Activated CD4-positive, alpha-beta T cell treated with anti-CD3 and anti-CD28 coated beads for 48 hours (primary cell): ENCODE measurements at regions not wholly inside any gene's neighbourhood (a gene's known extent, or its start where the extent isn't known, plus 50 kb on each side); places are given as distances from the start of the nearest gene placed in this dataset.

Source experiments
- DNase-seq: peaks from one replicate; pipeline ENCODE4 v3.0.0-alpha.2; 2020

DNA sequence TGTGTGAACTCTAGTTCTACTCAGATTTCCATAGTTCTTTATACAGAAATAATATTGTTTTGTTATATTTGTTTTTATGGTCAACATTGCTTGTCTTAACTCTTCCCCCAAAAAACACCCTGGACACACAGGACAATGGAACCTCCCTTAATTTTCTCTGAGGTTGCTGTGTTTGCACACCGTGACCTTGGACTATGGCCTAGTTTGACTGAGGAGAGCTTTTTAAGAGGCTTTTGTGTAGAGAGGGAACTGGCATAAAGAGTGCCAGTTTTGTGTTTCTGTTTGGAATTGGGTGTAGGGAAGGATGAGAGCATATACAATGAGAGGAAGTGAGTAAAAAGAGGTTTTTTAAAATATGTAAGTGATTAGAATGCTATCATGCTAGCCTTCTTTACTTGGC is 101.1 kb upstream of the MEF2C start:
- DNase-seq: no peak

DNA sequence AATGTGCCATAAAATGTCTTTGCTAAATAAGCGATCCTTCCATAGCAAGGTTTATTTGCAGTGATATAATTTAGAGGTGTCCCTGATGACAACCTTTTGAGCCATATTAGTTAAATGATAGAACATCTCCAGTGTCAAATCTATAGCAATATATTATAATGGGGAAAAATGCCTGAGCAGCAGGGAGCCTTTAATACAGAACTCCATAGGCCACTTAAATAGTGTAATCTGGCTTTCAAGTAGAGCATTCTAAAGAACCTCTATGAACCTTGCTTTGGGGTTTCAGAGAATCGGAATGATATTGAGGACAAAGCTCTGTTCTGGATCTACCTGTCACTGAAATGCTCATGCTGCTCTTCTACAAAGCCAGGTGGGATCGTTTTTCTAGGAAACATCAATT is 96.7 kb upstream of the MEF2C start:
- DNase-seq: no peak

DNA sequence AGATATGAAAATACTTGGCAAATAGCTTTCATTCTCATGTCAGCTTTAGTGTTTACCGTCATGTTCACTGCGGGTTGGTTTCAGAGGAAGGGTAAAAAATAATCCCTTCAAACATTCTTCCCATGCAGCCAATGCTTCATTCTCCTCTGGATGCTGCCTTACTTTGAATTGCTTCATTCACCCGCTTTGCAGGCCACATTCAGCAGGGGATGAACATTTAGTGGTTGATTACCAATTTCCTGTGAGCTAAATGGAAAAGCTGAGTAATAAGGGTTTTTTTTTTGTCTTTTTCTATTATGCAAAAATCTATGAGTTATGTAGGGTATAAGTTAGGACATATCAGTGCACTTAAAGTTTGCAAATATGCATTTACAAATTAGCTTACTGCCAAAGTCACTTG is 96.3 kb upstream of the MEF2C start:
- peak; percentile 6 for DNase-seq

DNA sequence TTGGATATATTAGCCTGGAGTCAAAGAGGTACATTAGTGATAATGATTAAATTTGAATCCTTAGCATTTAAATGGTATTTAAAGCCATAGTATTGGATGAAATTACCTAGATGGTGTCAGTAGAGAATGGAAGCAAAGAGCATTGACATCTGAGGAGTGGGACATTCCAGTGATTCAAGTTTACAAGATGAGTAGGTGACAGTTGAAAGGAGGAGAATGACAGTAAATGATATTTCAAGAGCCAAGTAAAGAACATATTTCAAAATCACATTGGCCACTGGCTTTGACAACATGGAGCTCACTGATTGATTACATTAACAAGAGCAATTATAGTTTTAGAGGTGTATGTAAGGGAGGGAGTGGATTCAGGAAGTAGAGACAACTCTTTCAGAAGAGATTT is 93.9 kb upstream of the MEF2C start:
- no peak for DNase-seq

DNA sequence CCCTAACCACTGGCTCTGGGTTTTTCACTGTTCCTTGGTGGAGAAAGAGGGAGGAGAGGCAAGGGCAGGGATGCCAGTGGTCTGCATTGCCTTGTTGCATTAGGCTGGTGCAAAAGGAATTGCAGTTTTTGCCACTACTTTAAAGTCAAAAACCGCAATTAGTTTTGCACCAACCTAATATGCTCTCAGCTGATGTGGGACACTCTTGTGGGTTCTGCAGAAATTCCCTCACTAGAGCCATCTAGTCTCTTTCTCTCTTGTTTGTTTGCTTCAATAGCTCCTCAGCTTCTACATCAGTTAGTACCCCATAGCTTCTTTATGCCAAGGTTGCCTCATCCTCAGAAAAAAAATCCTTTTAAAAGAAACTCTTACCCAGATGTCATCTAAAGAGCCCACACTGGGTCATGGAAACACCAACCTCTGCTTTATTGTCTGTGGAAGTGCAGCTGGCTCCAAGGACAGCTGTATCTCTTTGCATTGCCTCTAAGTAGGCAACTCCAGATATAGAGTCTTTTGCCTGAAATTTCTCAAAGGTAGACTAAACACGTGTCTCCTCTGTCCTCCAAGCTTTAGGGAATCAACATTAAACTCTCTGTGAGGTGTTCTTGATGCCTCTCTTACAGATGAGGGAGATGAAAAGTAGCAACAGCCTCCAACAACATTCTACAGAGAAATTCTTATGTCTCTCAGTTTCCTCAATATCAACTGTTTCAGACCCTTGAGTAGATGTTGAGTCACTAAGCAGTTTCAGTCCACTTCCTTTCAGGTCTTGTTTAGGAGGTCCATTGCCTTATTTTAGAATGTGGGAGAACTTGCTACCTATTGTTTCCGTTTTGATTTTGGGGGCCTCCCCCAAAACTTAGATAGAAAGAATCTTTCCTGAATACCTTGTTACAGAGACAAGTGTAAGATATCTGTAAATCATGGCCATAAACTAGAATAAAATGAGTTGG is 84.9 kb upstream of the MEF2C start:
- DNase-seq: no peak

DNA sequence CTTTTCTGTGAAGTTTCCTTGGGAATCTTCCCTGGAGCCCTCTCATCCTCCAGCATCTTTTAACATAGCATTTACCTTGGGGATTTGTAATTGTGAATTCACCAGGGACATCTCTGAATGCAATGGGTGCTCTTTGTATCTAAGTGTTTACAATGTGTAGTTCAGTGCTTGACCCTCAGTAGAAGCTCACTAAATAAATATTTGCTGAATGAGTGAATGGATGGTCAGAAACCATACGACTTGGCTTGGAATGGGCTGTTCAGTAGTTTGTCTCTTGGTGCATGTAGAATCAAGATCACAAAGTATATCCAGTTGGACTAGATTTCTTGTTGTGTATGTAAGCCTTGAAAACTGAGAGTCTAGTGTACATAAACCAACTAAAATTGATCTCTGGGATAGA is 81.8 kb upstream of the MEF2C start:
- DNase-seq: no peak

DNA sequence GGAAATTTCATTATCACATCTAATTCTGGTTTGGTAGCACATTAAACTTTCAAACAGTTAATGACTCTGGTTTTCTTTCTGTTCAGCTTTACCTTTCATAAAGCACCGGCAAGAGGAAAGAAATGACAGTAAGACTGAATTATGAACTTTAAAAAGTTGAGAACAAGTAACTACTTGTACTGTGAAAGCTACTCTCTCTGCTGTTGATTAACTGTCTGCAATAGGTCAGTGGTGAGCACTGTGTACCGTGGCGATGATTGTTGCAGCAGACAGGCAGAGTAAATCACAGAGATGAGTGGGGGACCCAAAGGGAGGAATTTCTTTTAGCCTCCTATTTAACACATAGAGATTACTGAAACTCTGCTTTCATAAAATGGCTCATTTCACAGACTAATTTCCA is 74.0 kb upstream of the MEF2C start:
- no peak for DNase-seq

DNA sequence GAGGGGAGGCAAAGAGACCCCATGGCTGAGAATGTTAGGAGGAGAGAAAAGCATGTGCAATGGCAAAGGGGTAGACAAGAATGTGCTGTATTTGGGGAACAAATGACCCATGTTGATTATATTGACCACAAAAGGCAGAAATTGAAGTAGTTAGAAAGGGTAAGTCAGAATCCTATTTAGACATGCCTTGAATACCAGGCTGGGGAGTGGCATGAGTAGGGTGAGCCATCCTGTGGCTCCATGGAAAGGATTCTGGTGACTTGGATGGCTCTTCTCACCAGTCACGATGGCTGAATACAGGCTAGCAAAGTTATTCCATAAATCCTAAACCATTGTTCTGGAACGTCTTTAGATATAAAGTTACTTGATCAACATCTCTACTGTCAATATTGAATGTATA is 73.4 kb upstream of the MEF2C start:
- DNase-seq: no peak

DNA sequence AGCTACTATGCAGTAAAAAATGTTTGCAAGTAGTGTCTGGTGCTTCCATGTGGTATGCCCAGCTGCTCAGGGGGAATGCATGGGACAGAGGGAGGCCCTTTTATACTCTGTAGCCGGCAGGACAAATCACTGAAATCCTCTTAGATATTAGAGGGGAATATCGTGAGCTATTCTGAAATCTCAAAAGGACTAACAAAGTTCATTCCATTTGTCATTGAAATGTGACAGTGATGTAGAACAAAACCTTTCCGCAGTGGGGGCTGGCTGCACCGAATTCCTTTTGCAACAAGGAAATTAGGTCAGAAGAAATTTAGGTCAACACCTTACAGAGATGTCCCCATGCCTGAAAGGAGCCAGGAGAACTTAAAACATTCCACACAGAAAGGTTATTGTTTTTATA is 72.4 kb upstream of the MEF2C start:
- DNase-seq: no peak

DNA sequence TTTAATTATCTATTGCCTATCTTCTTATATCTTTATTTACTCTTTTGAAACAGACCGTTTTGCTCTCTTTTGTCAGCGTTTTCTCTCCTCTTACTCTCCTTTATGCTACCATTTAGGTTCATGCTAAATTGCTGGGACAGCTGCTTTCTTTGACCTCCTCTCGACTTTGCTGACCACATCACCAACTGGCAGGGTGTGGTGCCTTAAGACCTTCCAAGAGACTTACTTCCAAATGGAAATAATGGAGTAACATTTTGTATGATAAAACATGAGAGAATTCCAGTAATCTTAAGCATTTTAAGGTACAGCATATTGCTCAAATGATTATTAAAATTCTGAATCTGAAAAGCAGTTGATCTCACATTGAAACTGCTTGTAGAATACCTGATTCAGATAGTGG is 71.5 kb upstream of the MEF2C start:
- DNase-seq: no peak

DNA sequence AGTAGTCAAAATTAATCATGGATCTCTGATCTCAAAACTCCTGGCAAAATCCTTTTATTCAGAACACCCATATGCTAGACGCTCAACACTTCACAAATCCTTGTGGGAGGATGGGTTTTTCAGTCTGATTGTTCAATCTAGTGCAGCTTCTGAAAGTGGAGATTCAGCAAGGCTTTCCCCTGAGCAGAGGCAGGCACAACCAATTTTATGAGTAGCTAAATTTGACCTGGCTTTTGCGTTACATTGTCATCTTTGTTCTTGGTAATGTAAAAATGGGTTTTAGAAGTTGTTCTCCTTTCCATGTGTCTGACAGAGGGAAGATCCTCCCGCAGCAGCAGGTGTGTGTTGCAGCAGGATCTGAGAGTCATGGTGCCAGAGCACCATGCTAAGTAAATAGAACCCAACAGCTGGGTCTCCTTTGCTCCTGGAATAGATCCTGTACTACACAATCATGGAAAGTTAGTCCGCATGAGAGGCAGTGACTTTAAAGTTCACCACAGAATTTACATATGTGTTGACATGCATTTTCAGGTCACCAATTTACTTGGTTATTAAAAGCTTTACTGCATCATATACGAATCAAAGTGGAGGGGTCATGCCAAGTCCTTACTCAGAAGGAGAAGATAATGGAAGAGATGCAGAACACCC is 70.1 kb upstream of the MEF2C start:
- no peak for DNase-seq

DNA sequence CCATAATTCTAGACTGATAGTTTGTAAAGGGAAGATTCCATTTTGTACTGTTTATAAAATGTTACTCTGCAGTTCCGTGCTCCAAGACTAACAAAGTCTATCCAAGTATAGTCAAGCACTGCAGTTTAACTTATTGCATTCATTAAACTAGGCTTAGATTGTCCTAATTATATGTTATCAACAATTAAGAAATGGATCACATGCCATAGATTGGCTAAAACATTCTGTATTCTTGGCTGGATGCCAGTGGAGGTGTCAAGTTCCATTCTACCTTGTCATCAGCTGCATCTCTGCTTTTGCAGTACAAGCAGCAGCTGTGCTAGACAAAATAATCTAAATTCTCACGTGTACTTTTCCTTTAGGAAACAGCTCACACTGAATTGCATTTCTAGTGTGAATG is 69.4 kb upstream of the MEF2C start:
- DNase-seq: no peak

DNA sequence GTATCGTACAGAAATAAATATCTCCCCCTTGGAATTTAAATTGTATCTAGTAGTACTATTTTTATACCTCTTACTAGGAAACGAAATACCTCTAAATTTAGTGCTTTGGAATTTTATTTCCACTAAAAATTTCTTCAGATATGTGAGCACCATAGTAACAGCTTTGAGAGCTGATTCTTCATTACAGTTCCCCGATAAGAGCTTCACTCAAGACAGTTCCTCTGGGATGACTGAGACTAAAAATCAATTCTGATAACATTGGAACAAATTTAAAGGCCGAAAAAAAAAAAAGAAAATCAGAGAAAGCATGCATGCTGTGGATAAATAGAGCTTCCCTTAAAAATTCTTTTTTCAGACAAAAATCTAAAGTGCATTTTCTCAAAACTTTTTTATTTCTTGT is 68.5 kb upstream of the MEF2C start:
- DNase-seq: no peak

DNA sequence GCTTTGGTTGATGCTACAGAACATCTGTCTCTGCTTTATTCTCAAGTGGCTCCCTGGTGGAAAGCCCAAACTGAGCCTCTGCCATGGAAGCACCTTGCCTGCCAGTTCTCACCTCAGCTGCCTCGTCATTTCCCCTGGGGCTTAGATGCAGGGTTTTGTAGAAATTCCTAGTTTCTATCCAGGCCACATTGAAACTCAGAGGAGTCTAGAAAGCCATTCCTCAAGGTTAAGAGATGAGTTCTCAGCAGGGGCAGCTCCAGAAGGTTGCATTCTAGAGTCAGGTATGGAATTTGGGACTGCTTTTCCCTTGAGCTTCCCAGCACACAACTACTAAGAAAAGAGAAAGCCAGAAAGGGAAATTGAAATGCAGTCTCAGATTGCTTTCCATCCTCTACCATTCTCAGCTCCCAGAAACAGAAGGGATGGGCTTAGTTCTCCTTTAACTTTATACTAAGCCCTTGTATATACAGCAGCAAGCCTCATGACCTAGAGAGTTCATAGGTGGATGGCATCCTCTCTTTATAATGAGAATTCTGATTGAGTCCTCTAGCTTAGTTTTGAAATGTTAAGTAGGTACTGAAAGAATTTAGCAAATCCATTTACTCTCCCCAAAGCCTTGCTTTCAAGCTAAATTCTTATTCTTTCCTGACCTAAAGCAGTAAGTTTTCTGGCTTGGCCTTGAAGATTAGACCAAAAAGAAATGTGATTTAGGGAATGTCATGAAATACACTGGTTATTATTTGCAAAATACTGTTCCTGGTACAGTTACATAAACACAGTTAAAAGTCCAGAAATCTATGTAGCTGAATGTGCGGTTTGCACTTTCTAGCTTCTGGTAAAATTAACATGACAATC is 66.0 kb upstream of the MEF2C start:
- no peak for DNase-seq

DNA sequence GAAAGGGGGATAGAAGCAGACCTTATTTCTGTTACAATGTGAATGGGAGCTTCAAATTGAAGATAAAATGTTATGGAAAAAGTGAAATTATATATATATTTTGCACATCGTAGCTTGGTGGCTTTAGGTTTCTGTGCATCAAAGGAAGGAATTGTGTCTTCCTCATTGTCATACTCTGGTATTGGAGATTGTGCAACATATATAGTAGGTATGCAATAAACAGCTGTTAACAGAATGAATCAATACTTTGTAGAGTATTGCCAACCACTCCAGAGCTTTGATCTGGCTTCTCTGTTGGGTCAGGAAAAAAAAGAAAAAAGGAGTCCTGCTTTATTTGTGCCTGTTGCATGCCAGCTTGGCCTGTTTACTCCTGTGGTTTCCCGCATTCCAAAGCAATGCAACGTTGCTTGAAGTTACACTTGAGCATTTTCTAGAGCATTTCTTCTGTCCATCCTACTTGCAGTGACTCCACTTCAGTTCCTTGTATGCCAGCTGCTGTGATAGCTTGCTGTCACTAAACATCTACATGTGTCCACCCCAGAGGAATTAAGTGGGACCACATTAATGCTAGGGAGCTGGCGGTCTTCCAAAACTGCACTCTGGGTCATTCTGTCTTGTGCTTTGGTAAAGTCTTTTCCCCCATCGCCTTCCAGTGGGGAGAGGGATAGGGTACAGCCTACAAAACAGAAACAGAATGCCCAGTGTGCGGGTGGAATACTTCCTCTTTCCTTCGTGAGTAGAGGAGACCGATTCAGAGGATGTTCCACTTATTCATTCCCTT is 62.0 kb upstream of the MEF2C start:
- no peak for DNase-seq

DNA sequence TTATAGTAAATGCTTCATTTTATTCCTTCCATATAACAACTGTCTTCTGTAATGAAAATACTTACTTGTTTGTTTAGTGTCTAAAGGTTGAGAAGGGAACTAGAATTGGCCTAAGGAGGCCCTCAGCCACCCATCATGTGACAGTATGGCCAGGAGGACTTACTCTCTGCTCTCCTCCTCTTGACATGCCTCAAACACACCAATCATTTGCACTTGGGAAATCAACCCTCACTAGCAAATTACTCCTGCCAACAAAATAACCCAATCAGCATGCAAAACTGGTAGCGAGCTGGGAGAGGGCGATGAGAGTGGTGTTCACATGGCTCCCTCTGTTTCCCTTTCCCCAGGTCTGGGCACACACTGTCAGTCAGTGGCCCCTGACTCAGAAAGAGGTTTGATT is 58.6 kb upstream of the MEF2C start:
- no peak for DNase-seq

DNA sequence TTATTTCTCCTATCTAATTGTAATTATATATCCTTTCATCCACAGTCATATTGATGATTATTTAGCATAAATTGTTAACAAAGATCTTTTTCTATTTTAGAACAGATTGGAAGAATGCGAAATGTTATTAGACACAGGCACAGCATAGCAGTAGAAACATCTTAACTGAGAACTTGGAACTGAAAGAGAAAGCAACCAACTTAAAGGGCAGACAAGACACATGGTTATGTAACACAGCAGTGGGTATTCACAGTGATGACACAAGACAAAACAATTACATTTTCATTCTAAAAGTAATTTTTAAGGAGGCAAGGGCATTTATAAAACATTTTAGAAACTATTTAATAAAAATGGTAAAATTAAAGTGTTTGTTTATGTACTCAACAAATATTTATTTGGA is 57.7 kb upstream of the MEF2C start:
- no peak for DNase-seq

DNA sequence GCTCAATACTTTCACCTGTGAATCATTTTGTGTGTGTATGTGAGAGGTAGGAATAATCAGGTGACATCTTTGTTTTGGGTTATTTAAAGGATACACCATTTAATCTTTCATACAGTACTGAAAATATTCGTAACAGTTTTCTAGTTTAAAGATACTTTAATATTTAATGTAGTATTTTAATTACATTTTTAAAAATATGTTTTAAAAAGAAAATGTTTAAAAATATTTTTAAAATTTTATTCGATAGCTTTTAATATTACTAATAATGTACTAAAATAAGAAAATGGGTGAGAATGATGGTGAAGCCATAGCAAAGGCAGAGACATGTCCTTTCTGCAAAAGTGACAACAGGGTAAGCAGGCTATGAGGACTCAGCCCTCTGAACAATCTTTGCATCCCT is 56.3 kb upstream of the MEF2C start:
- no peak for DNase-seq

DNA sequence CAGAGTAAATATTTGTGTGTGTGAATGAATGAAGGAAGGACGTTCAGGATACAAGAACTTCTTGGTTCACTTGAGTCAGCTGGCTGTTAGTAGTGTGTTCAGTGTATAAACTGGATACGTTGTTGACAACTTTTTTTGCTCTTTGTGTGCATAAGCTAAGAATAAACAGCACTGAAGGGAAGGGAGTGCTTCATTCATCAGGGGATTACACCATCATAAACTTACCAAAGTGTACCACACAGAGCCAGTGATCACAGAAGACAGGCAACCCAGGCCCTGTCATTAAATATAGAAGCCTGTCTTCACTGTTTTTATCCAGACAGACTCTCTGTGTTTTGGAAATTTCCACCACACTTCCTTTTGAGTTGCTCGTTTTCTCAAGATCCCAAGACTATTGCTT is 55.5 kb upstream of the MEF2C start:
- no peak for DNase-seq

DNA sequence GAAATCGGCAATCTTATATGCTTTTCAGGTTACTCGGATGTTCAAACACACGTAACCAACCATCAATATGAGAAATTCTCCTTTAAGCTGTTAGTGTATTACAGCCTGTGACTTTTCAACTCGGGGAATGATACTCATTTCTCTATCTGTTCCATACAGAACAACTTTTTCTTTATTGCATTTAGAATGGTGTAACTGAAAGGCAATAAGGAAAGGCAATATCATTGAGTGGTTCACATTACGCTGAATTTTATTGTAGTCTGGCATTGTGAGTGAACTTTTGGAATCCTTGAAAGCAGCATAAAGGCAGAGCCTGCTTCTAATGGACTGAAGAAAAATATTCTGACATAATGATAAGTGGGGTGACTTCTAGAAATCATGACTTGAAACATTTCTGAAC is 54.4 kb upstream of the MEF2C start:
- DNase-seq: no peak

DNA sequence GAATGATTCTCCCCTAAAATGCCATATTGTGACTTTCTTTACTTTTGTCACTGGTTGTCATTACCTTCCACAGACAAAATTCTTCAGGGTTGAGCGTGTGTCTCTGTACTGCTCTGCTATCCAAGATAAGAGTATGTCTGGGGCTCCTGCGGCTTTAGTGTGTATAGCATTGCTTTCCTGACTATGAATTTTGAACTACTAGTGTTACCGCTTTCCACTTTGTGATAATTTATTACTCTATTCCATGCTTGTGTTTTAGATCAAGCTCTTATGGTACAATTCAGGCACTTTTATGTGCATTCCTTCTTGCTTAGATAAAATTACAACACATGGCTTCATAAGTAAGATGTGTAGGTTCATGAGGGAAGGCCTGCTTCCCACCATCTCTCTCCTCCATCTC is 51.5 kb upstream of the MEF2C start:
- no peak for DNase-seq
